ENCODE measurements at regions not wholly inside any gene's neighbourhood (a gene's known extent, or its start where the extent isn't known, plus 50 kb on each side); places are given as distances from the start of the nearest gene placed in this dataset.
"Not testable (repeated sequence)": the region's sequence is repeated elsewhere in the genome, so short reads cannot be mapped to it uniquely, and the experiment has no call there.

- not testable (repeated sequence) for TF ChIP-seq CTCF (IDR thresholded peaks at IDR 0.05; ENCODE audit: low read length); EZH2 (optimal IDR thresholded peaks at IDR 0.05; ENCODE audit: low read depth, low read length)
Observed at GRCh38 chr16:16723819-16724519, 345.0 kb downstream of the NPIPA7 start.
